GM18505 (cell line): ENCODE measurements at regions not wholly inside any gene's neighbourhood (a gene's known extent, or its start where the extent isn't known, plus 50 kb on each side); places are given as distances from the start of the nearest gene placed in this dataset.
A peak's percentile ranks its signal among the peaks of the same experiment; 100 is the strongest.

Experiments used
- ATAC-seq: cut with Tn5 transposase; IDR thresholded peaks from one replicate; pipeline ENCODE4 v1.9.1; 2021; ENCODE audit not compliant: unreplicated experiment
- POLR2A ChIP-seq: IDR thresholded peaks from 4 replicates; pipeline ENCODE4 v1.6.1; 2011; ENCODE audit warnings: borderline replicate concordance; ENCODE audit not compliant: insufficient read depth, insufficient read length; ENCODE audit errors: extremely low read depth

GRCh38 chr2:41782306-41783158 is 265.3 kb upstream of the PKDCC start:
- ATAC-seq, result peak; percentile 63
- TF ChIP-seq POLR2A, result no peak

DNA sequence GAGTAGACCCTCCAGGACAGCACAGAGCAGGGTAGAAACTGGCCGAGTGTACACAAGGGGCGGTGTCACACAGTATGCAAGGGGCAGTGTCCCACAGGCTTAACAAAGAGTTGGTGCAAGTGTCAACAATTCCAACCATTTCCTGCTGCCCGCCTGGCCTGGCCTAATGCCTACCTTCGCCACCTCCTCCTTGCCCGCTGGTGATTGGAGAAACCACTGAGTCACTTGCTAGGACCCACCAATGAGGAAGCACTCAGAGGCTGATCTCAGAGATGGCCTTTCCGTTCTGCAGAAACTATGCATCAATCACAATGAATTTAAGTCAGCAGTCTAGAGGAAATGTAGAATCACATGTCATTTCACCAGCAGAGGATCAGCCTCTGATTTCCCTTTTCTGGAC is 263.3 kb upstream of the PKDCC start:
- no peak for TF ChIP-seq POLR2A
- ATAC-seq, result no peak

DNA sequence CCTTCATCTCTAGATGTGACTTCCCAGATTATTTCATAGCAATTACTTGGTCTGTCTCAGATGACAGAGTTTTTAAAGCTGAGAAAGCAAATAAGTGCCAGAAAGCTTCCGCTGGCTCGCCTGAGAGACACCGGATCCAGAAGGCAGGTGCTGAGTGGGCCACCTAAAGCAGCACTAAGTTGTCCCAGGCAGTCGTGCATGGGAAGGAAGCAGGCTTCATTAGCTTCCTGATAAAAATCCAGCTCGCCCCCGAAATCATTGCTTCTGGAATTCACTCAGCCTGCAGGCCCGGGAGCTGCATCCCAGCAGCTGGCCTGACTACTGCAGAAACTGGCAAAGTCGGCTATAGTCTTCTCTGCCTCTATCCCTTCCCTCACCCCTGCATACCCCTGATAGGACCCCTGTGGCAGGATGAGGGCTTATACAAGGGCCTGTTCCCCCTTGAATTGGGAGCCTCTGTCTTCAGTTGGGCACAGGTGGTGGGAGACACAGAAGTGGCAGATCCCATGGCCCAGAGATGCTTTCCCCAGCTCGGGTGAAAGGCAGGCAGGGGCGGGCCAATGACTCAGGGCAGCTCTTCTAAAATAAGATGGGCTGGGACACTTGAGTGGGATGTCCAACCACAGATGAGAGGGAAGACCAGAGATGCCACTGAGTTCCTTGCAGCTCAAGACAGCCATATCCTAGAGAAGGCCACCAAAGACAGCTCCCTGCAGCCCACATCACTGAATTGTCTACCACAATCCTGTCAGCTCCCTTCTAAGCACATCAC is 262.4 kb upstream of the PKDCC start:
- no peak for ATAC-seq
- TF ChIP-seq POLR2A, result no peak

- peak; percentile 53 for ATAC-seq
Observed at GRCh38 chr2:41791523-41791922, 256.3 kb upstream of the PKDCC start.

GRCh38 chr2:41803361-41803760 is 244.5 kb upstream of the PKDCC start:
- no peak for TF ChIP-seq POLR2A
- no peak for ATAC-seq

More at GRCh38 chr2:41791523-41791922, 256.3 kb upstream of the PKDCC start:
- TF ChIP-seq POLR2A, result no peak

GRCh38 chr2:41806286-41806685 is 241.5 kb upstream of the PKDCC start:
- TF ChIP-seq POLR2A, result no peak
- ATAC-seq, result no peak

DNA sequence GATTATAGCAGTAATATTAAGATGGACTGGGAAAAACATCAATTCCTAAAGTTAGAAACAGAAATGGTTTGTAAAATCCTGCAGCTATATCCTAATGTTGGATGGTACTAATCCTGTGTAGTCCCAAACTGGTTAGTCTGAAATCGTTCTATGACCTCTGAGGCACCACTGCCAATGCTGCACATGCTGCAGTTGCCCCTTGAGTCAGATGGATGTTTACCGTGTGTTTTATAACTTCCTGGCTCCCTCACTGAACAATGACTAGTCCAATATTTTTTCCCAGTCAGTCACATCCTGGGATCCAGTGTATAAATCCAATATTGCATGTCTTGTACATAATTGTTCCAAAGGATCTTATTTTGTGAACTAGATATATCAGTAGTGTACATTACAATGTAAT is 226.7 kb upstream of the PKDCC start:
- no peak for ATAC-seq

DNA sequence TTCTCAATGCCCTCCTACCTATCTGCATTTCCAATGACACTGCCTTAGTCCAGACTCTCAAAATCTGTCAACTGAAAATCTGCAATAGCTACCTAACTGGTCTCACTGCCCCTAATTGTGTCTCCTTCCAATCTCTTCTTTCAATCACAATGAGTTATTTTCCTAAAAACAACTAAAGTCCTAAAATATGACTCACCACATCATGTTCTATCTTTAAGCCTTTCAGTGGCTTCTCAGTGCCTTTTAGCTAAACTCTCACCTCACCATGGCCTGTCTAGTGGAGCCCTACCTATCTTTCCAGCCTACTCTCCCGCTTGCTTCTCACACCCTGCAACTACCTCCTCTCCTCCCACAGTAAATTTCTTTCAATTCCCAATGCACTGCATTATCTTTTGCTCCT is 220.9 kb upstream of the PKDCC start:
- no peak for TF ChIP-seq POLR2A
- ATAC-seq, result no peak

More for the DNA sequence above, 226.7 kb upstream of the PKDCC start:
- TF ChIP-seq POLR2A, result no peak

DNA sequence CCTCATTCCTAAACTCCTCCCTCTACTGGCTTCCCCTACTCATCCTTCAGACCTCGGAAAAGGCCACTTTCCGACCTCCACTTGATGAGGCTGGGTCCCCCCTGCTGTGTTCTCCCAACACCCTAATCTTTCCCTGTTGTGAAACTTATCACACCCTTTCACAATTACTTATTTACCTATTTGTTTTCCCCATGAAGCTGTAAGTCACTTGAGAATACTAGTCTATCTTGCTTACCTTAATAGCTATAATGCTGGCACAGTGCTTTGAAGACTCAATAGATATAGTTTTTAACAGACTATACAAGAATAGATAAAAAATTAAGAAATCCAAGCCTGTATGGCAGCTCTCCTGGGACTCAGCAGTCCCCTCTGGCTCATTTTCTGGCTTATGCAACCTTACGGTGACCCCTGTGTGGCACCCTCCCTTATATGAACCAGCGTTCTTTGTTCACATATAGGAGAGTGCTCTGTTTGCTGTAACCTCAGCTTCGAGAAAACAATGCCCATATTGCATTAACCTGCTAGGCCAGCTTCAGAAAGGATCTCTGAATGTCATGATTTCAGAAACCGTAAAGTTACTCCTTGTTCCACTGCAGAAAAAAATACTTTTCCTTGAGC is 220.4 kb upstream of the PKDCC start:
- no peak for TF ChIP-seq POLR2A
- ATAC-seq, result no peak

DNA sequence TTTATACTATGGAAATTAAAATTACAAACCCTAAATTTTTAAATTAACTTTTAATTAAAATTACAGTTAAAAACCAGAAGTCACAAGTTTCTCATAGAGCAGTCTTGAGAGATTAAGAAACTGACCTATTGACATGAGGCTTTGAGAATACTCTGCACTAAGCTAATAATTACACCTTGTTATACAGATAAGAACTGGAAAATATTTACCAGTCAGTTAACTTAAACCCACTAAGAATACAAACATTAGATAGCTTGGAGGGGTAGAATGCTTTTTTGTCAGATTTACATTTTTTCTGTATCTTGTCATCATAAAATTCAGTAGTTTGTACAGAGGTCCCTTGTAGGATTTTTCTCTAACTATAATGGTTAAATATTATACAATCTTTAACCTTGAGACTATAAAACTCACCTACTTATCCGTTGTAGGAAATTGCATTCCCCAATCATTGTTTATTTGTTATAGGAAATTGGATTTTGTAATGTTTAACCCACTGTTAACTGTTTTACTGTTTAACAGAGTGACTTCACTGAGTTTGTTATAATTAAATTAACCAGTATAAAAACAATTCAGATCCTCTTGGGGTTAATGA is 219.7 kb upstream of the PKDCC start:
- no peak for TF ChIP-seq POLR2A
- ATAC-seq, result no peak

DNA sequence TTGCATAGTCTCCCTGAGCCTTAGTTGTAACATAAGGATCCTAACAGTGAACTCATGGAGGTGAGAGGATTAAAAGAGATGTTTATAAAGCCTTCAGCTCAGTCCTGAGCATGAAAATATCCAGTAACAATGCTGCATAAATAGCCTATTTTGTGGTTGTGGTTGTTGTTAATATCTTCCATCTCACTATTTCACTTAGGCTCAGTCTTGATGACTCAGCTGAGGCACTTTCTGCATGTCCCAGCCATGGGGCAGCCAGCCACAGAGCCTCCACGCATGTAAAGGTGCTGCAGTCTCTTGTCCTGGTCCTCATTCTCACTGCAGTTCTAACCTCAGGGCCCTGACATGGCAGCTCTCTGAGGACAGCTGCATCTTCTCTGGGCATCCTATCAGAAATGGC is 218.8 kb upstream of the PKDCC start:
- no peak for ATAC-seq
- TF ChIP-seq POLR2A, result no peak

DNA sequence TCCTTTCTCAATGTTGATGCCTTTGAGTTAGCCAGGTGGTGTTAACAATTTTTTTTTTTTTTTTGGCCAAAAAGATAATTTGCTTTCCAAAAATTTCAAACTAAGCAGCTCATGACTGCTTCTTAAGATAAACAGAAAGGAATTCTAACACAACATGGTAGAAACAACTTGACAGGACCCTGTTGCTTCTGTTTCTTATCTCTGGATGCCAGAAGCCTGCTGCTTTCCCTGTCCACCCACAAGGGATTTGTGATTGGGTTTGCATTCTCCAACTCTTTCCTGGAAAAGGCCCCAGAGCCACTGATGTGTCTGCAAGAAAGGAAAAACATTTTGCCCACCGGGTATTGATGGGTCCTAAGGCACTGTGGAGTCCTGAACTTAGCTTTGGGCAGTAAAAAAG is 217.2 kb upstream of the PKDCC start:
- no peak for ATAC-seq
- no peak for TF ChIP-seq POLR2A

GRCh38 chr2:41832218-41832617 is 215.6 kb upstream of the PKDCC start:
- no peak for ATAC-seq
- no peak for TF ChIP-seq POLR2A
